Ovary (tissue), 7 donors: ENCODE measurements at regions not wholly inside any gene's neighbourhood (a gene's known extent, or its start where the extent isn't known, plus 50 kb on each side); places are given as distances from the start of the nearest gene placed in this dataset.

Experiments
- DNase-seq, 5 donors: peaks; one replicate each; pipeline ENCODE4 v3.0.0-alpha.2; 2019 to 2020
- H3K27ac ChIP-seq, 2 donors: fragments of 200-600 bp; one replicate each; pipeline versions ENCODE4 v1.5.1 to v1.8.0; 2019 to 2022
- H3K27me3 ChIP-seq: fragments of 200-600 bp; one replicate; pipeline ENCODE4 v1.8.0; 2022
- H3K36me3 ChIP-seq: fragments of 200-600 bp; sonication (generic); one replicate; pipeline ENCODE4 v1.5.1; 2019
- H3K4me1 ChIP-seq: one replicate; pipeline ENCODE4 v1.8.1; 2013; ENCODE audit warnings: mild to moderate bottlenecking, moderate library complexity; ENCODE audit not compliant: insufficient read depth
- H3K4me3 ChIP-seq: fragments of 200-600 bp; sonication (generic); one replicate; pipeline ENCODE4 v1.5.1; 2017
- H3K9me3 ChIP-seq, 2 donors: fragments of 200-600 bp in 1 of 2; sonication (generic) in 1 of 2; one replicate each; pipeline versions ENCODE4 v1.5.1 to v1.8.1; 2013 to 2019; ENCODE audit warnings: mild to moderate bottlenecking in 1 of 2, moderate library complexity in 1 of 2
- EP300 ChIP-seq: sonication (generic); formaldehyde crosslinking; IDR thresholded peaks from one replicate; pipeline ENCODE4 v1.6.1; 2017; ENCODE audit warnings: antibody characterized with exemption
- POLR2A ChIP-seq: fragments of 450-650 bp; IDR thresholded peaks from one replicate; pipeline ENCODE4 v1.6.1; 2017; ENCODE audit warnings: antibody characterized with exemption, mild to moderate bottlenecking, moderate library complexity
- WGBS, 3 donors: extraction: QIAGEN DNeasy Blood & Tissue Kit in 1 of 3; methylation state at CpG; one replicate each; pipeline versions ENCODE4 v1.1.5 to v1.1.7; 2013 to 2017; 5-methylcytosine and 5-hydroxymethylcytosine counted together
- intact Hi-C, 4 donors: fragments of 100-400 bp; cut with DNase I; formaldehyde crosslinking; loops; one replicate each; pipeline versions ENCODE4 v1.11.0 to v1.15.1; 2022 to 2023
- TF ChIP-seq, protein P1 (sequence below), 3 donors: fragments of 450-650 bp in 2 of 3; fragments of 200-600 bp in 1 of 3; IDR thresholded peaks; one replicate each; pipeline versions ENCODE4 v1.5.1 to v1.8.0; 2016 to 2022; ENCODE audit warnings: antibody characterized with exemption in 3 of 3, mild to moderate bottlenecking in 1 of 3
- donor health status: DM: no; HTN: no; CAD: no; lungs with moderate emphysema.
- donor health status: DM: no; HTN: no; CAD: no.
- donor health status: Bipolar disorder and iron deficiency.
- donor health status: DM: no; HTN: no; CAD: no.
- donor health status: DM: yes; HTN: yes; CAD: no.

DNA sequence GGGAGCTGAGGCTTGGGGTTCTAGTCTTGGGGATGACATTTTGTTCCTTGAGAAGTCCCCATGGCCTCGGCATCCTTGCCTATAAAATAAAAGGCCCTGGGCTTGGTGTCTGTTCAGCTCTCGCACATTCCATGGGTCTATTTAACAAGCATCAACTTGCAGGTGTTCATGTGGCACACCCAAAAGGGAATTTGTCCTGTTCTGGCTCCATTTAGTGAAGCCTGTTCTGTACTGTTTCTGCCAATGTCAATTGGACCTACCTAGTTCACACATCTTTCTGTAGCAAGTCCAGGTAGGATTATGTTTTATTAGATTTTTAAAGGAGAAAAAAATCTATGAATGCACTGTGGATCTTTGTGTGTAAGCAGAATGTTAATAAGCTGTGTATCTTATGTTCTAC is 262.0 kb downstream of the HIVEP2 start:
- 59 to 92% (median 70%) methylated on average over 2 of the region's 2 CpGs for WGBS, 3 donors
- DNase-seq = no peak
- no peak for TF ChIP-seq EP300
- H3K4me1 ChIP-seq = no peaks in the 10 kb centered on the region
- H3K27ac ChIP-seq = no peak overlapping the region
- no peaks in the 10 kb centered on the region for H3K9me3 ChIP-seq
- no peaks in the 10 kb centered on the region for H3K36me3 ChIP-seq
- no peak overlapping the region for H3K4me3 ChIP-seq
- intact Hi-C loops = no loop called here
- no peaks in the 10 kb centered on the region for H3K27me3 ChIP-seq

DNA sequence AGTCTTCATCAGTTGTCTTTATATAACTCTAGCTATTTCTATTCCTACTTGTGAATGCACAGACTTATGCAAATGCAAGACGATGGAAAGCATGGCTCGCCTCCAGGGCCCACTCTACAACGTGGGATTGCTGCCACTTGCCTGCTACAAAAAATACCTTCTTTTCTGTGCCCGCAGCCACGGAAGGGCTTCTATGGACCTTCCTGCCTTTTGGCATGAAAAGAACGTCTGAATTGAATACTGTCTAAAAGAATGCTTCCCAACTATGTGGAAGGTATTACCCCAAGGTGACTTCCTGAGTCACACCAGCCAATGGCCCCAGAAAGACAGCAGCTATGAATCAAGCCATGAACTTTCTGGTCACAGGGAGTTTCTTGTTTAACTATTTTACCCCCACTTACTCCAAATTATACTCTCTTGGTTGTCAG is 261.2 kb downstream of the HIVEP2 start:
- TF ChIP-seq EP300 = no peak
- TF ChIP-seq POLR2A = no peak
- TF ChIP-seq, protein P1, sequence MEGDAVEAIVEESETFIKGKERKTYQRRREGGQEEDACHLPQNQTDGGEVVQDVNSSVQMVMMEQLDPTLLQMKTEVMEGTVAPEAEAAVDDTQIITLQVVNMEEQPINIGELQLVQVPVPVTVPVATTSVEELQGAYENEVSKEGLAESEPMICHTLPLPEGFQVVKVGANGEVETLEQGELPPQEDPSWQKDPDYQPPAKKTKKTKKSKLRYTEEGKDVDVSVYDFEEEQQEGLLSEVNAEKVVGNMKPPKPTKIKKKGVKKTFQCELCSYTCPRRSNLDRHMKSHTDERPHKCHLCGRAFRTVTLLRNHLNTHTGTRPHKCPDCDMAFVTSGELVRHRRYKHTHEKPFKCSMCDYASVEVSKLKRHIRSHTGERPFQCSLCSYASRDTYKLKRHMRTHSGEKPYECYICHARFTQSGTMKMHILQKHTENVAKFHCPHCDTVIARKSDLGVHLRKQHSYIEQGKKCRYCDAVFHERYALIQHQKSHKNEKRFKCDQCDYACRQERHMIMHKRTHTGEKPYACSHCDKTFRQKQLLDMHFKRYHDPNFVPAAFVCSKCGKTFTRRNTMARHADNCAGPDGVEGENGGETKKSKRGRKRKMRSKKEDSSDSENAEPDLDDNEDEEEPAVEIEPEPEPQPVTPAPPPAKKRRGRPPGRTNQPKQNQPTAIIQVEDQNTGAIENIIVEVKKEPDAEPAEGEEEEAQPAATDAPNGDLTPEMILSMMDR (IDR thresholded peaks at IDR 0.05) = no peak
- no peak for DNase-seq
- intact Hi-C loops = no loop called here
- no peaks in the 10 kb centered on the region for H3K4me1 ChIP-seq
- no peaks in the 10 kb centered on the region for H3K27me3 ChIP-seq
- no peak overlapping the region for H3K4me3 ChIP-seq
- H3K36me3 ChIP-seq = no peaks in the 10 kb centered on the region
- H3K9me3 ChIP-seq = no peaks in the 10 kb centered on the region
- 75 to 88% (median 84%) methylated on average over 6 of the region's 6 CpGs for WGBS, 3 donors
- H3K27ac ChIP-seq = no peak overlapping the region

DNA sequence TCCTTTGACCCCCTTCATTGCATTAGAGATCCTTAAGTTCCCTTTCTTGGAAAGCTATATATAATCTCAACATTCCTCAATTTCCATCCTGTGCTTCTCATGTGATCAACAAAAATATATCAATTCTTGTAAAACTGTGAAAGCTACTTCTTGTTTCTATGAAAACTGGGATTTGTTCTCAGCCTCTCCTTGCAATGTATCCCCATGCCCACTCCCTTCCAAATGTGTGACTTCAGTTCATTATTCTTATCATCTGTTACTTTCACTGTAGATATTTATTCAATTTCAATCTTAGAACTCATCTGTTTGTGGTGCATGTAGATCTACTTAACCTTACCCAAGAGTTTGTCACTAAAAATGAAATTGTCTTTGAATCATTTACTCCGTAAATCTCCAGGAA is 260.6 kb downstream of the HIVEP2 start:
- no peak for DNase-seq
- H3K27ac ChIP-seq = no peak overlapping the region
- no peak overlapping the region for H3K4me3 ChIP-seq
- no peaks in the 10 kb centered on the region for H3K36me3 ChIP-seq
- TF ChIP-seq POLR2A (no peak), EP300 (no peak)
- TF ChIP-seq, protein P1 (IDR thresholded peaks at IDR 0.05) = no peak
- H3K27me3 ChIP-seq = no peaks in the 10 kb centered on the region
- H3K4me1 ChIP-seq = no peaks in the 10 kb centered on the region
- intact Hi-C loops = no loop called here
- H3K9me3 ChIP-seq = no peaks in the 10 kb centered on the region
- WGBS, 3 donors = 90 to 97% (median 91%) methylated on average over 1 of the region's 1 CpG

GRCh38 chr6:142685852-142686506 is 259.0 kb downstream of the HIVEP2 start:
- H3K4me1 ChIP-seq = no peaks in the 10 kb centered on the region
- H3K4me3 ChIP-seq = no peak overlapping the region
- intact Hi-C loops = no loop called here
- TF ChIP-seq EP300 = no peak
- TF ChIP-seq POLR2A = no peak
- TF ChIP-seq, protein P1 (IDR thresholded peaks at IDR 0.05) = no peak
- WGBS, 3 donors = 55 to 65% (median 59%) methylated on average over 4 of the region's 4 CpGs
- DNase-seq = no peak
- no peaks in the 10 kb centered on the region for H3K27me3 ChIP-seq
- H3K36me3 ChIP-seq = no peaks in the 10 kb centered on the region
- H3K9me3 ChIP-seq = no peaks in the 10 kb centered on the region
- H3K27ac ChIP-seq = no peak overlapping the region

DNA sequence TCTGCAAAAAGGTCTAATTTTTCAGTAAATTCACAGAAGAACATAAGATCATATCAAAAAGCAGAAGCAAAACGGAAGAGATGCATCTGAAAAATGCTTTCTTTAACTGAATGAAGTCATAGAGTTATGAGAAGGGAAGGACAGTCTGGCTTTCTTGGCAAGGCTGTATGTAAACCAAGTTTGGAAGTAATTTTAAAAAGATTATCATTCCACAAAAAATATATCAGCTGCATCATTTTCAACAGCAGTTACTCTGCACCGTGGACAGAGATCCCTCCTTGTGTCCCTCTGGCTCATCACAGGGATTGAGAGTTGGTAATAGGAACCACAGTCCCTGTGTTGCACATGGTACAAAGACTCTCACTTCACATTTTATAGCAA is 258.5 kb downstream of the HIVEP2 start:
- intact Hi-C loops = no loop called here
- TF ChIP-seq POLR2A (no peak), EP300 (no peak)
- TF ChIP-seq, protein P1 (IDR thresholded peaks at IDR 0.05) = no peak
- H3K9me3 ChIP-seq = no peaks in the 10 kb centered on the region
- H3K27me3 ChIP-seq = no peaks in the 10 kb centered on the region
- 11 to 16% (median 14%) methylated on average over 2 of the region's 2 CpGs for WGBS, 3 donors
- no peak overlapping the region for H3K4me3 ChIP-seq
- no peak overlapping the region for H3K27ac ChIP-seq
- DNase-seq = no peak
- H3K4me1 ChIP-seq = no peaks in the 10 kb centered on the region
- H3K36me3 ChIP-seq = no peaks in the 10 kb centered on the region
